ENCODE measurements at regions not wholly inside any gene's neighbourhood (a gene's known extent, or its start where the extent isn't known, plus 50 kb on each side); places are given as distances from the start of the nearest gene placed in this dataset.

GRCh38 chr5:175243441-175243840 lies 200.5 kb downstream of the DRD1 start:
- 77 to 88% methylated on average over 6 of the region's 6 CpGs for WGBS, 2 donors
- peaks cover 0 to 14% (median 9%) of the 10 kb centered on the region in 4 donors for H3K4me1 ChIP-seq
- no peak overlapping the region for H3K27ac ChIP-seq

GRCh38 chr5:175242207-175242606 lies 201.8 kb downstream of the DRD1 start:
- DNase-seq, result no peak
- Histone ChIP-seq H3K4me3 (no peak overlapping the region), H3K4me1 (peaks cover 0 to 14% (median 9%) of the 10 kb centered on the region in 4 donors), H3K27me3 (no peaks in the 10 kb centered on the region), H3K9me3 (no peaks in the 10 kb centered on the region), H3K27ac (no peak overlapping the region), H3K36me3 (no peaks in the 10 kb centered on the region)
- WGBS, 2 donors, result 85 to 89% methylated on average over 5 of the region's 5 CpGs
- no peak for TF ChIP-seq POLR2A (IDR thresholded peaks at IDR 0.05)
- TF ChIP-seq EP300 (IDR thresholded peaks at IDR 0.05), result no peak
- TF ChIP-seq POLR2AphosphoS5 (IDR thresholded peaks at IDR 0.05), result no peak
- no peak for TF ChIP-seq CTCF (IDR thresholded peaks at IDR 0.05)
- intact Hi-C loops (cut with DNase I), result no loop called here

More at GRCh38 chr5:175243441-175243840, 200.5 kb downstream of the DRD1 start:
- Histone ChIP-seq H3K4me3 (no peak overlapping the region), H3K36me3 (no peaks in the 10 kb centered on the region), H3K9me3 (no peaks in the 10 kb centered on the region), H3K27me3 (no peaks in the 10 kb centered on the region)
- DNase-seq, result no peak
- TF ChIP-seq EP300 (IDR thresholded peaks at IDR 0.05) (no peak), CTCF (IDR thresholded peaks at IDR 0.05) (no peak), POLR2A (IDR thresholded peaks at IDR 0.05) (no peak), POLR2AphosphoS5 (IDR thresholded peaks at IDR 0.05) (no peak)
- intact Hi-C loops (cut with DNase I), result no loop called here

GRCh38 chr5:175238326-175238725 lies 205.7 kb downstream of the DRD1 start:
- Histone ChIP-seq H3K4me3 (no peak overlapping the region), H3K27ac (no peak overlapping the region), H3K9me3 (no peaks in the 10 kb centered on the region), H3K36me3 (no peaks in the 10 kb centered on the region), H3K27me3 (no peaks in the 10 kb centered on the region), H3K4me1 (peaks cover 0 to 5% (median 0%) of the 10 kb centered on the region in 4 donors)
- no peak for TF ChIP-seq POLR2AphosphoS5 (IDR thresholded peaks at IDR 0.05)
- no peak for TF ChIP-seq EP300 (IDR thresholded peaks at IDR 0.05)
- TF ChIP-seq CTCF (IDR thresholded peaks at IDR 0.05), result no peak
- no peak for TF ChIP-seq POLR2A (IDR thresholded peaks at IDR 0.05)
- 76 to 86% methylated on average over 5 of the region's 5 CpGs for WGBS, 2 donors
- intact Hi-C loops (cut with DNase I), result no loop called here
- no peak for DNase-seq

- DNase-seq, result no peak
- H3K27me3 ChIP-seq, result no peaks in the 10 kb centered on the region
- no peaks in the 10 kb centered on the region for H3K9me3 ChIP-seq
- no peaks in the 10 kb centered on the region for H3K36me3 ChIP-seq
- H3K4me1 ChIP-seq, result peaks cover 0 to 5% (median 0%) of the 10 kb centered on the region in 4 donors
- intact Hi-C loops (cut with DNase I), result no loop called here
- WGBS, 2 donors, result 85 to 88% methylated on average over 6 of the region's 6 CpGs
- TF ChIP-seq POLR2AphosphoS5 (IDR thresholded peaks at IDR 0.05) (no peak), POLR2A (IDR thresholded peaks at IDR 0.05) (no peak)
- no peak overlapping the region for H3K27ac ChIP-seq
- H3K4me3 ChIP-seq, result no peak overlapping the region
These were observed 207.8 kb downstream of the DRD1 start for GRCh38 chr5:175236176-175236575.

GRCh38 chr5:175235251-175235960 lies 208.6 kb downstream of the DRD1 start:
- Histone ChIP-seq H3K36me3 (no peaks in the 10 kb centered on the region), H3K4me3 (no peak overlapping the region), H3K27ac (no peak overlapping the region), H3K9me3 (no peaks in the 10 kb centered on the region), H3K4me1 (peaks cover 0 to 5% (median 0%) of the 10 kb centered on the region in 4 donors), H3K27me3 (no peaks in the 10 kb centered on the region)
- TF ChIP-seq CTCF (IDR thresholded peaks at IDR 0.05) (no peak), EP300 (IDR thresholded peaks at IDR 0.05) (no peak), POLR2A (IDR thresholded peaks at IDR 0.05) (no peak), POLR2AphosphoS5 (IDR thresholded peaks at IDR 0.05) (no peak)
- intact Hi-C loops (cut with DNase I), result no loop called here
- WGBS, 2 donors, result 52 to 59% methylated on average over 9 of the region's 9 CpGs
- DNase-seq, result no peak

Measured in sigmoid colon (tissue), 6 donors.